K562 (cell line): ENCODE measurements at regions not wholly inside any gene's neighbourhood (a gene's known extent, or its start where the extent isn't known, plus 50 kb on each side); places are given as distances from the start of the nearest gene placed in this dataset.

Source experiments
- CBX2 ChIP-seq: fragments of 200-600 bp; sonication (generic); IDR thresholded peaks from one replicate; pipeline ENCODE4 v1.6.1; 2012; ENCODE audit warnings: mild to moderate bottlenecking, low read length, inconsistent platforms; ENCODE audit not compliant: insufficient read depth, poor library complexity, severe bottlenecking
- E2F5 ChIP-seq: sonication (generic); formaldehyde crosslinking; IDR thresholded peaks from 2 replicates; pipeline ENCODE4 v1.8.0; 2022; ENCODE audit warnings: mild to moderate bottlenecking, missing genetic modification reagents
- GATAD2A ChIP-seq: fragments of 450-650 bp; IDR thresholded peaks from 2 replicates; pipeline ENCODE4 v1.6.1; 2017
- OTX1 ChIP-seq: fragments of 450-650 bp; formaldehyde crosslinking; IDR thresholded peaks from 2 replicates; pipeline ENCODE4 v1.4.0; 2022; ENCODE audit warnings: mild to moderate bottlenecking
- PATZ1 ChIP-seq: fragments of 250-450 bp; sonication (Bioruptor Pico); IDR thresholded peaks from 2 replicates; pipeline ENCODE4 v1.5.0; 2020; ENCODE audit warnings: mild to moderate bottlenecking, borderline replicate concordance
- RERE ChIP-seq: sonication (generic); formaldehyde crosslinking; IDR thresholded peaks from 2 replicates; pipeline ENCODE4 v1.8.0; 2023; ENCODE audit warnings: missing genetic modification reagents, mild to moderate bottlenecking, borderline replicate concordance
- RUNX1 ChIP-seq: sonication (generic); IDR thresholded peaks from 2 replicates; pipeline ENCODE4 v1.6.1; 2016; ENCODE audit warnings: antibody characterized with exemption, low read depth
- SMARCA4 ChIP-seq: fragments of 450-650 bp; IDR thresholded peaks from 2 replicates; pipeline ENCODE4 v1.6.1; 2016
- ZNF174 ChIP-seq: fragments of 250-450 bp; sonication (Bioruptor Pico); IDR thresholded peaks from 2 replicates; pipeline ENCODE4 v1.4.0; 2020; ENCODE audit warnings: mild to moderate bottlenecking

- TF ChIP-seq E2F5 (no peak), SMARCA4 (no peak), PATZ1 (CRISPR knock-in tag) (no peak), ZNF174 (CRISPR knock-in tag) (no peak), CBX2 (no peak), RERE (CRISPR knock-in tag) (no peak), OTX1 (CRISPR knock-in tag) (no peak), GATAD2A (no peak), RUNX1 (no peak)
- TF ChIP-seq, all 486 proteins: peak for 0
Measured at GRCh38 chr2:6480514-6480913, 385.2 kb downstream of the CMPK2 start (continued).
